M059J (cell line): ENCODE measurements at regions not wholly inside any gene's neighbourhood (a gene's known extent, or its start where the extent isn't known, plus 50 kb on each side); places are given as distances from the start of the nearest gene placed in this dataset.

Experiments used
- DNase-seq: peaks from one replicate; pipeline ENCODE4 v3.0.0-alpha.2; 2012; ENCODE audit warnings: low read depth

- no peak for DNase-seq
These were observed 556.2 kb upstream of the CHORDC1 start for GRCh38 chr11:90779098-90779497.

- no peak for DNase-seq
These were observed 552.8 kb upstream of the CHORDC1 start for GRCh38 chr11:90775567-90776165.

- DNase-seq = no peak
These were observed 552.1 kb upstream of the CHORDC1 start for GRCh38 chr11:90774727-90775566.

- DNase-seq = no peak
These were observed 547.2 kb upstream of the CHORDC1 start for GRCh38 chr11:90770007-90770406.

- DNase-seq = no peak
These were observed 543.3 kb upstream of the CHORDC1 start for GRCh38 chr11:90766121-90766520.

- DNase-seq = no peak
These were observed 541.8 kb upstream of the CHORDC1 start for GRCh38 chr11:90764691-90765090.

GRCh38 chr11:90757849-90758494, 535.1 kb upstream of the CHORDC1 start:
- no peak for DNase-seq

- DNase-seq = no peak
These were observed 533.8 kb upstream of the CHORDC1 start for GRCh38 chr11:90756617-90757016.

GRCh38 chr11:90753546-90753945, 530.7 kb upstream of the CHORDC1 start:
- DNase-seq = no peak

- DNase-seq = no peak
These were observed 524.2 kb upstream of the CHORDC1 start for GRCh38 chr11:90747057-90747456.

- no peak for DNase-seq
These were observed 521.3 kb upstream of the CHORDC1 start for GRCh38 chr11:90744169-90744568.

GRCh38 chr11:90738799-90739198, 516.0 kb upstream of the CHORDC1 start:
- no peak for DNase-seq

GRCh38 chr11:90737444-90738050, 514.7 kb upstream of the CHORDC1 start:
- DNase-seq = no peak

- no peak for DNase-seq
These were observed 509.6 kb upstream of the CHORDC1 start for GRCh38 chr11:90732486-90732885.

GRCh38 chr11:90723475-90723874, 500.6 kb upstream of the CHORDC1 start:
- DNase-seq = no peak

- DNase-seq = no peak
These were observed 499.8 kb upstream of the CHORDC1 start for GRCh38 chr11:90722552-90723190.

- no peak for DNase-seq
These were observed 494.7 kb upstream of the CHORDC1 start for GRCh38 chr11:90717522-90717921.

GRCh38 chr11:90705661-90706060, 482.8 kb upstream of the CHORDC1 start:
- DNase-seq = no peak

- DNase-seq = no peak
These were observed 481.7 kb upstream of the CHORDC1 start for GRCh38 chr11:90704510-90704909.

- no peak for DNase-seq
These were observed 478.9 kb upstream of the CHORDC1 start for GRCh38 chr11:90701716-90702115.

GRCh38 chr11:90700789-90701439, 478.1 kb upstream of the CHORDC1 start:
- no peak for DNase-seq
